ENCODE measurements at regions not wholly inside any gene's neighbourhood (a gene's known extent, or its start where the extent isn't known, plus 50 kb on each side); places are given as distances from the start of the nearest gene placed in this dataset.
"Not testable (repeated sequence)": the region's sequence is repeated elsewhere in the genome, so short reads cannot be mapped to it uniquely, and the experiment has no call there.

GRCh38 chr1:273772-274171, 177.7 kb downstream of the OR4F29 start:
- H3K4me3 ChIP-seq; H3K9me3 ChIP-seq (replicated peaks); H3K4me1 ChIP-seq; H3K36me3 ChIP-seq; H3K27me3 ChIP-seq; H3K27ac ChIP-seq; DNase-seq: not testable (repeated sequence)

- H3K36me3 ChIP-seq; H3K4me1 ChIP-seq; H3K4me3 ChIP-seq; H3K27ac ChIP-seq; H3K27me3 ChIP-seq; H3K9me3 ChIP-seq (replicated peaks): not testable (repeated sequence)
- peak; percentile 64 to 75 for DNase-seq
These were observed 183.7 kb downstream of the OR4F29 start for GRCh38 chr1:267815-268214.
